ENCODE measurements at regions not wholly inside any gene's neighbourhood (a gene's known extent, or its start where the extent isn't known, plus 50 kb on each side); places are given as distances from the start of the nearest gene placed in this dataset.

DNA sequence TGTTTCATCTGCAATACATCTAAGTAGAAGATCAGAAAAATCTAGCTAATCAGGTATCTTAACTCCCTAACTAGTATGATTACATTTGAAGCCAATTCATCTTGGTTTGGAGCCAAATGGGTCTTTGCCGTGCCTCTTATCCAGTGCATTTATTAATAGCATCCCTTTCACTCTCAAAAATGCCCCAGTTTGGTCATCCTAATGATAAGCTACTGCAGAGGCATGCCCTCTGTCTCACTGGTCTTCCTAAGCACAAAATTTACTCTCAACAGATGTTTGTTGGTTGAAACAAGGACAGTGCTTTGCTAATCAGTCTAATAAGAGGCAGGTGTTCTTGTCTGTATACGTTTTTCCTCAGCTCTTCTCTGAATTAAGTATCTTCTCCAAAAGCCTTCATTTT is 403.2 kb downstream of the RAD51AP2 start:
- FAIRE-seq: no peak
- TF ChIP-seq, protein P1, sequence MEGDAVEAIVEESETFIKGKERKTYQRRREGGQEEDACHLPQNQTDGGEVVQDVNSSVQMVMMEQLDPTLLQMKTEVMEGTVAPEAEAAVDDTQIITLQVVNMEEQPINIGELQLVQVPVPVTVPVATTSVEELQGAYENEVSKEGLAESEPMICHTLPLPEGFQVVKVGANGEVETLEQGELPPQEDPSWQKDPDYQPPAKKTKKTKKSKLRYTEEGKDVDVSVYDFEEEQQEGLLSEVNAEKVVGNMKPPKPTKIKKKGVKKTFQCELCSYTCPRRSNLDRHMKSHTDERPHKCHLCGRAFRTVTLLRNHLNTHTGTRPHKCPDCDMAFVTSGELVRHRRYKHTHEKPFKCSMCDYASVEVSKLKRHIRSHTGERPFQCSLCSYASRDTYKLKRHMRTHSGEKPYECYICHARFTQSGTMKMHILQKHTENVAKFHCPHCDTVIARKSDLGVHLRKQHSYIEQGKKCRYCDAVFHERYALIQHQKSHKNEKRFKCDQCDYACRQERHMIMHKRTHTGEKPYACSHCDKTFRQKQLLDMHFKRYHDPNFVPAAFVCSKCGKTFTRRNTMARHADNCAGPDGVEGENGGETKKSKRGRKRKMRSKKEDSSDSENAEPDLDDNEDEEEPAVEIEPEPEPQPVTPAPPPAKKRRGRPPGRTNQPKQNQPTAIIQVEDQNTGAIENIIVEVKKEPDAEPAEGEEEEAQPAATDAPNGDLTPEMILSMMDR (optimal IDR thresholded peaks at IDR 0.05 in 1 of 3, IDR thresholded peaks at IDR 0.05 in 1 of 3, conservative IDR thresholded peaks at IDR 0.05 in 1 of 3; ENCODE audit: extremely low read depth in 1 of 3, insufficient read depth in 2 of 3, low read length in 3 of 3): no peak
- no peak for TF ChIP-seq EZH2 (IDR thresholded peaks at IDR 0.05; ENCODE audit: low read length)
- dilution Hi-C loops (cut with MboI; ENCODE audit: extremely low pct_ligation_motif_present, low sequenced_read_pairs): no loop called here

DNA sequence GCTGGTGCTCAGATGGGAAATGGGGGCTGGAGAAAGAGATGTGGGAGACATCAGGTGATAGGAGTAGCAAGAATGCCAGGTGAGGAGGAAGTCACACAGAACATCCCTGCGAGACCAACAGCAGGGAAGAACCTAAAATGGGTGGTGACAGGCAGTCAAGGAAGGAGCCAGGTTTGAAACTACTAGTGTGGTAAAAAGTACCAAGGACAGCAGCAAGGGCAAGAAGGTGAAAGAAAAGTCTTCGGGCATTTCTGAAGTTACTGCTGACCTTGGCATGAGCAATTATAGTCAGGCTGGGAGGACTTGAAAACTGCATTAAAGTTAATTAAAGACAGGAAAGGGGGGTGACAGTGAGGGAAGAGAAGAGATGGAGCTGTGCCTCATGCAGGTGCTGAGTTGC is 410.4 kb downstream of the RAD51AP2 start:
- H3K4me3 ChIP-seq (ENCODE audit: control insufficient read depth in 2 of 3, extremely low read depth in 1 of 3, insufficient read depth in 2 of 3, low read depth in 1 of 3, low read length in 3 of 3): no peak overlapping the region
- DNase-seq (ENCODE audit: low read depth, low spot score): no peak
- H3K9ac ChIP-seq (ENCODE audit: control insufficient read depth, extremely low read depth, insufficient read depth, low read length): no peak overlapping the region
- FAIRE-seq: no peak
- dilution Hi-C loops (cut with MboI; ENCODE audit: extremely low pct_ligation_motif_present, low sequenced_read_pairs): no loop called here
- no peaks in the 10 kb centered on the region for H3K9me3 ChIP-seq (ENCODE audit: control insufficient read depth, low read depth, low read length)
- H3K27ac ChIP-seq (ENCODE audit: control insufficient read depth, insufficient read depth, low read length): no peak overlapping the region
- no peaks in the 10 kb centered on the region for H3K36me3 ChIP-seq (ENCODE audit: control insufficient read depth in 2 of 2, extremely low read depth in 1 of 2, insufficient read depth in 2 of 2, low read length in 2 of 2)
- TF ChIP-seq, protein P1 (optimal IDR thresholded peaks at IDR 0.05 in 1 of 3, IDR thresholded peaks at IDR 0.05 in 1 of 3, conservative IDR thresholded peaks at IDR 0.05 in 1 of 3; ENCODE audit: extremely low read depth in 1 of 3, insufficient read depth in 2 of 3, low read length in 3 of 3): no peak
- TF ChIP-seq EZH2 (IDR thresholded peaks at IDR 0.05; ENCODE audit: low read length): no peak
- no peak overlapping the region for H2AFZ ChIP-seq (ENCODE audit: control insufficient read depth, low read length)
- no peak overlapping the region for H3K4me2 ChIP-seq (ENCODE audit: control insufficient read depth, extremely low read depth, insufficient read depth, low read depth, low read length)
- H4K20me1 ChIP-seq (ENCODE audit: control insufficient read depth, extremely low read depth, insufficient read depth, low read length): no peaks in the 10 kb centered on the region
- no peaks in the 10 kb centered on the region for H3K9me1 ChIP-seq (ENCODE audit: control insufficient read depth, extremely low read depth, insufficient read depth, low read length)
- no peaks in the 10 kb centered on the region for H3K4me1 ChIP-seq (ENCODE audit: control insufficient read depth, extremely low read depth, insufficient read depth, low read length)
- H3K27me3 ChIP-seq (ENCODE audit: control insufficient read depth, extremely low read depth, insufficient read depth, low read length): no peaks in the 10 kb centered on the region
- H3K79me2 ChIP-seq (ENCODE audit: control insufficient read depth, insufficient read depth, low read length): no peaks in the 10 kb centered on the region

More for the DNA sequence above, 403.2 kb downstream of the RAD51AP2 start:
- no peaks in the 10 kb centered on the region for H3K9me1 ChIP-seq (ENCODE audit: control insufficient read depth, extremely low read depth, insufficient read depth, low read length)
- no peak overlapping the region for H3K27ac ChIP-seq (ENCODE audit: control insufficient read depth, insufficient read depth, low read length)
- H4K20me1 ChIP-seq (ENCODE audit: control insufficient read depth, extremely low read depth, insufficient read depth, low read length): no peaks in the 10 kb centered on the region
- H3K36me3 ChIP-seq (ENCODE audit: control insufficient read depth in 2 of 2, extremely low read depth in 1 of 2, insufficient read depth in 2 of 2, low read length in 2 of 2): no peaks in the 10 kb centered on the region
- no peaks in the 10 kb centered on the region for H3K9me3 ChIP-seq (ENCODE audit: control insufficient read depth, low read depth, low read length)
- no peaks in the 10 kb centered on the region for H3K79me2 ChIP-seq (ENCODE audit: control insufficient read depth, insufficient read depth, low read length)
- DNase-seq (ENCODE audit: low read depth, low spot score): no peak
- no peaks in the 10 kb centered on the region for H3K27me3 ChIP-seq (ENCODE audit: control insufficient read depth, extremely low read depth, insufficient read depth, low read length)
- no peaks in the 10 kb centered on the region for H3K4me1 ChIP-seq (ENCODE audit: control insufficient read depth, extremely low read depth, insufficient read depth, low read length)
- no peak overlapping the region for H3K9ac ChIP-seq (ENCODE audit: control insufficient read depth, extremely low read depth, insufficient read depth, low read length)
- no peak overlapping the region for H2AFZ ChIP-seq (ENCODE audit: control insufficient read depth, low read length)
- no peak overlapping the region for H3K4me2 ChIP-seq (ENCODE audit: control insufficient read depth, extremely low read depth, insufficient read depth, low read depth, low read length)
- no peak overlapping the region for H3K4me3 ChIP-seq (ENCODE audit: control insufficient read depth in 2 of 3, extremely low read depth in 1 of 3, insufficient read depth in 2 of 3, low read depth in 1 of 3, low read length in 3 of 3)
